Keratinocyte (primary cell): ENCODE measurements at regions not wholly inside any gene's neighbourhood (a gene's known extent, or its start where the extent isn't known, plus 50 kb on each side); places are given as distances from the start of the nearest gene placed in this dataset.

Source experiments
- CTCF ChIP-seq, 3 experiments: IDR thresholded peaks in 1 of 3; conservative IDR thresholded peaks in 1 of 3; optimal IDR thresholded peaks in 1 of 3; 2 replicates in 2 of 3; 3 replicates in 1 of 3; pipeline versions ENCODE3 to v1.5.1; 2011; ENCODE audit warnings: low read length in 3 of 3, mild to moderate bottlenecking in 3 of 3, moderate library complexity in 2 of 3, control low read depth in 1 of 3, inconsistent platforms in 1 of 3; ENCODE audit not compliant: insufficient read depth in 2 of 3; ENCODE audit errors: extremely low read depth in 1 of 3
- EZH2 ChIP-seq: IDR thresholded peaks from one replicate; pipeline ENCODE4 v1.6.1; 2012; ENCODE audit warnings: inconsistent platforms, mild to moderate bottlenecking, low read length, moderate library complexity

DNA sequence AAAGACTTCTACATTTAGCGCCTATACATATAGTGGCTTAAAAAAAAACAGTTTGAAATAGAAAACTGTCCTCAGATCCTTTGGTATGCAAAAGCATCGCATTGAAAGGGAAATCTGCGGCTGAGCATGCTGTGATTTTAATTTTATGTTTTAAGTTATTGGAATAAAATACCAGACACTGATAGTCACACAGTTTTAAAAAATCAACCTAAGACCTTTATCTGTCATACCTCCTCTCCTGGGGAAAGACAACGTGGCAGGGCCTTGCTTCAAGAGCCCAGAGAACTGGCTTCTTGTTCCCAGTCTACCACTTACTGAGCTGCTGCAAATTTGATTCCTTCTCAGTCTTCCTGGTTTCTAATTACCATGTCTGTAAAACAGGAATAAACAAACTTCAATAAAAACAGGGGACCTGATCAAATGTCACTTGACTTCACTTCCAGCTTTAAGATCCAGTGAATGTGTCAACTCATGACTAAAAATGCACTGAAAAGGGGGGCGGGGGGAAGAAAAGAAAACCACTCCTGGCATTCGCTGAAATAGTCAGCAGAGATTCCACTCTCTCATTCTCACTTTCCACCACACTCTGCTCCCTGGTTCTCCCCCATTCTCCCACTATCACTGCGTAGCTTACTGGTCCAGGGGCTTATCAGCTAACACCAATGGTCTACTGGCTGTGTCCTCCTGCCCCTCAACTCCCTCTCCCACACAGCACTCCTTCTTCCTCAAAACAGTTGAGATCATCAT, 494.7 kb upstream of the MARCKS start:
- TF ChIP-seq CTCF (optimal IDR thresholded peaks at IDR 0.05 in 1 of 3, IDR thresholded peaks at IDR 0.05 in 1 of 3, conservative IDR thresholded peaks at IDR 0.05 in 1 of 3; ENCODE audit: extremely low read depth in 1 of 3, insufficient read depth in 2 of 3, low read length in 3 of 3) (no peak), EZH2 (no peak)
